C4-2B (cell line): ENCODE measurements at regions not wholly inside any gene's neighbourhood (a gene's known extent, or its start where the extent isn't known, plus 50 kb on each side); places are given as distances from the start of the nearest gene placed in this dataset.
"Not testable (repeated sequence)": the region's sequence is repeated elsewhere in the genome, so short reads cannot be mapped to it uniquely, and the experiment has no call there.

ENCODE experiments used
- ZFX ChIP-seq: fragments of 450-650 bp; IDR thresholded peaks from 2 replicates; pipeline ENCODE4 v1.6.1; 2017
- TF ChIP-seq, protein P1 (sequence below): fragments of 450-650 bp; conservative IDR thresholded peaks from 2 replicates; pipeline ENCODE4 v1.5.1; 2017; ENCODE audit warnings: mild to moderate bottlenecking

DNA sequence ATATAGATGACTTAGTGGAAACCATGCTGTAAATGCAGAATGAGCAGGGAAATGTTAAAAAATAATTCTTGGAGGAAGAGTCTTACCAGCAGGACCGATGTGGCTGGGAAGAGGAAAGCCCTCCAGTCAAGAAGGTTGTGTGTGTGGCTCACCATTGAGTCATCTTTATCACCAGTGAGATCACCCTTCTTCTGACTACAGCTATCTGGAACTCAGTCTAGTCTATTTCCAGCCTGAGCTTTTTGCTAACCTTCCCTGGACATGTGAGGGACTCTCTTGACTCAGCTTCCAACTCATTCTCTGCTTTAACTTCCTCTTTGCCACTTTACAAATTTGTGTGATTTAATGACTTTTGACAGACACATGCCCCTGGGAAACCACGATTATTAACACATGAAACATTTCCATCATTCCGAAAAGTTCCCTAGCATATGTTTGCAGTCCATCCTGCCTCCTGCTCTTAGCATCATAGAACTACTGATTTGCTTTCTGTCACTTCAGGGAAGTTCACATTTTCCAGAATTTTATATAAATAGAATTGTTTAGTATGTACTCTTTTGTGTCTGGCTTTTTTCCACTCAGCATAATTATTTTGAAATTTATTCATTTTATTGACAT is 378.5 kb upstream of the FRG2C start:
- TF ChIP-seq, protein P1, sequence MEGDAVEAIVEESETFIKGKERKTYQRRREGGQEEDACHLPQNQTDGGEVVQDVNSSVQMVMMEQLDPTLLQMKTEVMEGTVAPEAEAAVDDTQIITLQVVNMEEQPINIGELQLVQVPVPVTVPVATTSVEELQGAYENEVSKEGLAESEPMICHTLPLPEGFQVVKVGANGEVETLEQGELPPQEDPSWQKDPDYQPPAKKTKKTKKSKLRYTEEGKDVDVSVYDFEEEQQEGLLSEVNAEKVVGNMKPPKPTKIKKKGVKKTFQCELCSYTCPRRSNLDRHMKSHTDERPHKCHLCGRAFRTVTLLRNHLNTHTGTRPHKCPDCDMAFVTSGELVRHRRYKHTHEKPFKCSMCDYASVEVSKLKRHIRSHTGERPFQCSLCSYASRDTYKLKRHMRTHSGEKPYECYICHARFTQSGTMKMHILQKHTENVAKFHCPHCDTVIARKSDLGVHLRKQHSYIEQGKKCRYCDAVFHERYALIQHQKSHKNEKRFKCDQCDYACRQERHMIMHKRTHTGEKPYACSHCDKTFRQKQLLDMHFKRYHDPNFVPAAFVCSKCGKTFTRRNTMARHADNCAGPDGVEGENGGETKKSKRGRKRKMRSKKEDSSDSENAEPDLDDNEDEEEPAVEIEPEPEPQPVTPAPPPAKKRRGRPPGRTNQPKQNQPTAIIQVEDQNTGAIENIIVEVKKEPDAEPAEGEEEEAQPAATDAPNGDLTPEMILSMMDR = not testable (repeated sequence)
- TF ChIP-seq ZFX = not testable (repeated sequence)
